GM12878 (cell line): ENCODE measurements at regions not wholly inside any gene's neighbourhood (a gene's known extent, or its start where the extent isn't known, plus 50 kb on each side); places are given as distances from the start of the nearest gene placed in this dataset.

Experiments
- ATAC-seq: fragments of 200-7000 bp; cut with Tn5 transposase; 3 replicates; pipeline ENCODE4 v1.9.1; 2020; ENCODE audit warnings: mild to moderate bottlenecking, moderate library complexity
- BruUV-seq: library from RNA; stranded (reverse); fragments of 400-500 nt; replicated peaks from 2 replicates; lab custom pipeline; 2021; lab: Mats Ljungman, UMichigan
- CTCF ChIA-PET: fragments of 300-600 bp; sonication (Branson Sonifier 250); formaldehyde crosslinking; extraction: SDS; loops from one replicate; lab custom pipeline; 2021; ENCODE audit warnings: inconsistent platforms; lab: Yijun Ruan, JAX
- POLR2A ChIA-PET: fragments of 350-600 bp; formaldehyde crosslinking; extraction: SDS; loops from one replicate; lab custom pipeline; 2021; ENCODE audit warnings: inconsistent platforms; lab: Charles Lee
- RAD21 ChIA-PET: fragments of 300-600 bp; sonication (Branson Sonifier 250); formaldehyde crosslinking; loops from one replicate; lab custom pipeline; 2023; ENCODE audit warnings: antibody characterized with exemption; ENCODE audit not compliant: unreplicated experiment; lab: Charles Lee
- SMC1A ChIA-PET: fragments of 300-600 bp; sonication (Branson Sonifier 250); formaldehyde crosslinking; loops from one replicate; lab custom pipeline; 2023; ENCODE audit not compliant: unreplicated experiment, uncharacterized antibody; lab: Charles Lee
- DNase-seq: peaks from one replicate; pipeline ENCODE4 v3.0.0-alpha.2; 2011; ENCODE audit warnings: low read depth, low spot score
- FAIRE-seq: peaks from 3 replicates; lab custom pipeline; 2011; peaks lifted over from hg19 to GRCh38; lab: Jason Lieb, UNC
- H2AFZ ChIP-seq: 2 replicates; pipeline ENCODE4 v1.6.0; 2011; ENCODE audit warnings: low read depth, low read length, control low read depth; ENCODE audit not compliant: control insufficient read depth
- H3K27ac ChIP-seq: 2 replicates; pipeline ENCODE4 v1.5.1; 2011; ENCODE audit warnings: control low read depth; ENCODE audit not compliant: control insufficient read depth, insufficient read depth
- H3K27me3 ChIP-seq, 2 experiments: replicated peaks in 1 of 2; 2 replicates each; pipeline versions ENCODE4 v1.6.0 to v1.6.1; 2011; ENCODE audit warnings: low read length in 1 of 2; ENCODE audit not compliant: control insufficient read depth in 2 of 2, insufficient read depth in 2 of 2
- H3K36me3 ChIP-seq, 2 experiments: 2 replicates each; pipeline ENCODE4 v1.5.1; 2011; ENCODE audit warnings: low read length in 1 of 2; ENCODE audit not compliant: control insufficient read depth in 2 of 2, insufficient read depth in 2 of 2
- H3K4me1 ChIP-seq: 2 replicates; pipeline ENCODE4 v1.6.1; 2011; ENCODE audit warnings: mild to moderate bottlenecking, low read length, moderate library complexity, mixed read lengths; ENCODE audit not compliant: control insufficient read depth, insufficient read depth
- H3K4me2 ChIP-seq: 2 replicates; pipeline ENCODE4 v1.6.0; 2011; ENCODE audit warnings: control low read depth; ENCODE audit not compliant: control insufficient read depth, insufficient read depth
- H3K4me3 ChIP-seq: fragments of 200-600 bp; sonication (generic); 2 replicates; pipeline ENCODE4 v1.5.1; 2016
- H3K79me2 ChIP-seq: 2 replicates; pipeline ENCODE4 v1.6.0; 2011; ENCODE audit warnings: low read length; ENCODE audit not compliant: control insufficient read depth, insufficient read depth
- H3K9ac ChIP-seq: 2 replicates; pipeline ENCODE4 v1.8.0; 2011; ENCODE audit warnings: low read length, control low read depth, mixed read lengths; ENCODE audit not compliant: control insufficient read depth, insufficient read depth
- H3K9me3 ChIP-seq: replicated peaks from 3 replicates; pipeline ENCODE4 v1.5.1; 2011; ENCODE audit warnings: mild to moderate bottlenecking, low read length; ENCODE audit not compliant: control insufficient read depth, insufficient read depth
- H4K20me1 ChIP-seq: 2 replicates; pipeline ENCODE4 v1.6.0; 2011; ENCODE audit not compliant: control insufficient read depth, insufficient read depth
- ATF7 ChIP-seq: fragments of 450-650 bp; IDR thresholded peaks from 2 replicates; pipeline ENCODE4 v1.6.1; 2016; ENCODE audit warnings: low read depth, mild to moderate bottlenecking
- BCL11A ChIP-seq: IDR thresholded peaks from 2 replicates; pipeline ENCODE4 v1.6.1; 2011; ENCODE audit warnings: low read depth, low read length
- CREM ChIP-seq: IDR thresholded peaks from 2 replicates; pipeline ENCODE4 v1.6.1; 2014; ENCODE audit warnings: antibody characterized with exemption, low read depth
- E2F4 ChIP-seq: IDR thresholded peaks from 2 replicates; pipeline ENCODE4 v1.6.1; 2012; ENCODE audit warnings: low read depth, low read length, improper control_type of control experiment
- JUND ChIP-seq: IDR thresholded peaks from 2 replicates; pipeline ENCODE4 v1.6.1; 2012; ENCODE audit warnings: low read depth, mild to moderate bottlenecking, low read length, improper control_type of control experiment, moderate library complexity
- MEF2B ChIP-seq: fragments of 450-650 bp; IDR thresholded peaks from 2 replicates; pipeline ENCODE4 v1.6.1; 2018; ENCODE audit warnings: mild to moderate bottlenecking, moderate library complexity; ENCODE audit not compliant: partially characterized antibody, poor library complexity, severe bottlenecking
- RFX5 ChIP-seq: IDR thresholded peaks from 2 replicates; pipeline ENCODE4 v1.6.1; 2011; ENCODE audit warnings: low read depth, low read length, improper control_type of control experiment
- SPI1 ChIP-seq: IDR thresholded peaks from 2 replicates; pipeline ENCODE4 v1.6.1; 2011; ENCODE audit warnings: low read depth, mild to moderate bottlenecking, low read length, moderate library complexity, borderline replicate concordance; ENCODE audit not compliant: insufficient read depth
- YBX1 ChIP-seq: fragments of 450-650 bp; IDR thresholded peaks from 2 replicates; pipeline ENCODE4 v1.6.1; 2016; ENCODE audit warnings: antibody characterized with exemption
- ZBED1 ChIP-seq: IDR thresholded peaks from 2 replicates; pipeline ENCODE4 v1.6.1; 2016; ENCODE audit warnings: borderline replicate concordance
- ZBTB11 ChIP-seq: fragments of 450-650 bp; formaldehyde crosslinking; IDR thresholded peaks from 2 replicates; pipeline ENCODE4 v1.5.0; 2022; ENCODE audit warnings: mild to moderate bottlenecking, missing genetic modification characterization
- ZNF217 ChIP-seq: fragments of 450-650 bp; IDR thresholded peaks from 2 replicates; pipeline ENCODE4 v1.6.1; 2017; ENCODE audit warnings: antibody characterized with exemption, mild to moderate bottlenecking
- WGBS: methylation state at CpG from one replicate; pipeline ENCODE4 v1.1.6; 2016; ENCODE audit warnings: low lambda C conversion rate; ENCODE audit not compliant: insufficient replicate concordance, insufficient coverage; ENCODE audit errors: missing lambda C conversion rate; 5-methylcytosine and 5-hydroxymethylcytosine counted together
- in situ Hi-C: fragments of 300-500 bp; cut with MboI; formaldehyde crosslinking; loops from 9 replicates; pipeline ENCODE4 v1.14.3; 2018; ENCODE audit warnings: mixed read lengths
- intact Hi-C: fragments of 100-400 bp; cut with micrococcal nuclease; formaldehyde crosslinking; loops from one replicate; pipeline ENCODE4 v1.14.2; 2022; ENCODE audit not compliant: unreplicated experiment
- TF ChIP-seq, protein P1 (sequence below): fragments of 450-650 bp; IDR thresholded peaks from 2 replicates; pipeline ENCODE4 v1.6.1; 2016; ENCODE audit warnings: mild to moderate bottlenecking
- TF ChIP-seq, protein P2 (sequence below): fragments of 450-650 bp; IDR thresholded peaks from 2 replicates; pipeline ENCODE4 v1.6.1; 2016; ENCODE audit warnings: mild to moderate bottlenecking
- TF ChIP-seq, protein P3 (sequence below): fragments of 450-650 bp; IDR thresholded peaks from 2 replicates; pipeline ENCODE4 v1.6.1; 2017; ENCODE audit warnings: borderline replicate concordance
- TF ChIP-seq, protein P4 (sequence below): IDR thresholded peaks from 2 replicates; pipeline ENCODE4 v1.6.1; 2011; ENCODE audit warnings: low read depth, low read length, improper control_type of control experiment, borderline replicate concordance

DNA sequence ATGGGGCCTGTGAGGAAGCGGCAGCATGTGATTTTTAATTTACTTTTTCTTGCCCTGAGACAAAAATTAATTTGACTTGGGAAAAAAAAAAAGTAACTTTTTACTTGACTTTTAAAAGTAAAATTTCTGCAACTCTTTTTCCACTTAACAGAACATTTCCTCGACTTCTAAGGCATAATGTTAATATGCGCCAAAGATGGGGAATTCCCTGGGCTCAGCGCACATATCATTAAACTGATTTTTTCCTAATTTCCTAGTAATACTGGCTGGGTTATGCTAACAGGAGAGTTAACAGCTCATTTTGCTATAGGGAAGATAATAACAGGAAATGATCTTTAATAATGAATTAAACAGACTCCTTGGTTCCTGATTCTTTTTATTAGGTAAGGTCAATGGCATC is 120.6 kb upstream of the CDH5 start (continued):
- TF ChIP-seq ATF7: no peak
- TF ChIP-seq ZNF217: no peak
- TF ChIP-seq BCL11A: no peak
- TF ChIP-seq, protein P1, sequence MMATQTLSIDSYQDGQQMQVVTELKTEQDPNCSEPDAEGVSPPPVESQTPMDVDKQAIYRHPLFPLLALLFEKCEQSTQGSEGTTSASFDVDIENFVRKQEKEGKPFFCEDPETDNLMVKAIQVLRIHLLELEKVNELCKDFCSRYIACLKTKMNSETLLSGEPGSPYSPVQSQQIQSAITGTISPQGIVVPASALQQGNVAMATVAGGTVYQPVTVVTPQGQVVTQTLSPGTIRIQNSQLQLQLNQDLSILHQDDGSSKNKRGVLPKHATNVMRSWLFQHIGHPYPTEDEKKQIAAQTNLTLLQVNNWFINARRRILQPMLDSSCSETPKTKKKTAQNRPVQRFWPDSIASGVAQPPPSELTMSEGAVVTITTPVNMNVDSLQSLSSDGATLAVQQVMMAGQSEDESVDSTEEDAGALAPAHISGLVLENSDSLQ: no peak
- no peak for TF ChIP-seq JUND
- TF ChIP-seq, protein P2, sequence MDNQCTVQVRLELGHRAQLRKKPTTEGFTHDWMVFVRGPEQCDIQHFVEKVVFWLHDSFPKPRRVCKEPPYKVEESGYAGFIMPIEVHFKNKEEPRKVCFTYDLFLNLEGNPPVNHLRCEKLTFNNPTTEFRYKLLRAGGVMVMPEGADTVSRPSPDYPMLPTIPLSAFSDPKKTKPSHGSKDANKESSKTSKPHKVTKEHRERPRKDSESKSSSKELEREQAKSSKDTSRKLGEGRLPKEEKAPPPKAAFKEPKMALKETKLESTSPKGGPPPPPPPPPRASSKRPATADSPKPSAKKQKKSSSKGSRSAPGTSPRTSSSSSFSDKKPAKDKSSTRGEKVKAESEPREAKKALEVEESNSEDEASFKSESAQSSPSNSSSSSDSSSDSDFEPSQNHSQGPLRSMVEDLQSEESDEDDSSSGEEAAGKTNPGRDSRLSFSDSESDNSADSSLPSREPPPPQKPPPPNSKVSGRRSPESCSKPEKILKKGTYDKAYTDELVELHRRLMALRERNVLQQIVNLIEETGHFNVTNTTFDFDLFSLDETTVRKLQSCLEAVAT: no peak
- TF ChIP-seq, protein P3, sequence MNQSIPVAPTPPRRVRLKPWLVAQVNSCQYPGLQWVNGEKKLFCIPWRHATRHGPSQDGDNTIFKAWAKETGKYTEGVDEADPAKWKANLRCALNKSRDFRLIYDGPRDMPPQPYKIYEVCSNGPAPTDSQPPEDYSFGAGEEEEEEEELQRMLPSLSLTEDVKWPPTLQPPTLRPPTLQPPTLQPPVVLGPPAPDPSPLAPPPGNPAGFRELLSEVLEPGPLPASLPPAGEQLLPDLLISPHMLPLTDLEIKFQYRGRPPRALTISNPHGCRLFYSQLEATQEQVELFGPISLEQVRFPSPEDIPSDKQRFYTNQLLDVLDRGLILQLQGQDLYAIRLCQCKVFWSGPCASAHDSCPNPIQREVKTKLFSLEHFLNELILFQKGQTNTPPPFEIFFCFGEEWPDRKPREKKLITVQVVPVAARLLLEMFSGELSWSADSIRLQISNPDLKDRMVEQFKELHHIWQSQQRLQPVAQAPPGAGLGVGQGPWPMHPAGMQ: no peak
- no peak for TF ChIP-seq ZBED1
- TF ChIP-seq SPI1: no peak
- TF ChIP-seq, all 136 proteins: peak for 0

DNA sequence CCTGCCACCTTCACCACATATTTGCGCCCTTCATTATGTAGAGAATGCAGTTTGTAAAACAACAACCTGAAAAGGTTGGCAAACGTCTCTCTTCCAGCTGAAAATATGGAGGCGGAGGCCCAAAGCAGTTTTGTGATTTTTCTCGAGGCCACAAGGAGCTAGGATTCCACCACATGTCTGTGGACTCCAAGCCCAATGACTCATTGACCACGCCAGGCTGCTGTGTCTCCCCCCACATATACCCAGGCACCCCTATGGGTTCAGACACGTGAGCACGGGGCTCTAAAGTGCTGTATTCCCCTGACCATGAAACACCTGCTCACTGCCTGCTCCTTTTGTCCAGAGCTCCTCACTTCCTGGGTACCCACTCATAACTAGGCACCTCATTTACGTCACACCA is 121.4 kb upstream of the CDH5 start:
- intact Hi-C loops: no loop called here
- 30% methylated on average over 8 of the region's 8 CpGs for WGBS
- Histone ChIP-seq H3K79me2 (no peaks in the 10 kb centered on the region), H3K4me3 (no peak overlapping the region), H3K9ac (no peak overlapping the region), H4K20me1 (no peaks in the 10 kb centered on the region), H3K4me1 (no peaks in the 10 kb centered on the region), H3K27ac (no peak overlapping the region), H3K36me3 (no peaks in the 10 kb centered on the region), H3K4me2 (no peak overlapping the region), H2AFZ (no peak overlapping the region), H3K9me3 (no peaks in the 10 kb centered on the region), H3K27me3 (no peaks in the 10 kb centered on the region; a peak in 1 of 4 replicates)
- ChIA-PET RAD21 (no interaction called here), CTCF (no interaction called here), POLR2A (no interaction called here), SMC1A (no interaction called here)
- in situ Hi-C loops: no loop called here
- no peak for ATAC-seq
- no peak for DNase-seq
- no peak for FAIRE-seq
- no TSS peak for BruUV-seq
- no peak for TF ChIP-seq MEF2B
- no peak for TF ChIP-seq E2F4
- TF ChIP-seq CREM: no peak
- TF ChIP-seq, protein P4, sequence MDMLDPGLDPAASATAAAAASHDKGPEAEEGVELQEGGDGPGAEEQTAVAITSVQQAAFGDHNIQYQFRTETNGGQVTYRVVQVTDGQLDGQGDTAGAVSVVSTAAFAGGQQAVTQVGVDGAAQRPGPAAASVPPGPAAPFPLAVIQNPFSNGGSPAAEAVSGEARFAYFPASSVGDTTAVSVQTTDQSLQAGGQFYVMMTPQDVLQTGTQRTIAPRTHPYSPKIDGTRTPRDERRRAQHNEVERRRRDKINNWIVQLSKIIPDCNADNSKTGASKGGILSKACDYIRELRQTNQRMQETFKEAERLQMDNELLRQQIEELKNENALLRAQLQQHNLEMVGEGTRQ: no peak
- TF ChIP-seq RFX5: no peak
- no peak for TF ChIP-seq YBX1
- no peak for TF ChIP-seq ZBTB11 (CRISPR knock-in tag)
